ENCODE measurements at regions not wholly inside any gene's neighbourhood (a gene's known extent, or its start where the extent isn't known, plus 50 kb on each side); places are given as distances from the start of the nearest gene placed in this dataset.
A peak's percentile ranks its signal among the peaks of the same experiment; 100 is the strongest.

DNA sequence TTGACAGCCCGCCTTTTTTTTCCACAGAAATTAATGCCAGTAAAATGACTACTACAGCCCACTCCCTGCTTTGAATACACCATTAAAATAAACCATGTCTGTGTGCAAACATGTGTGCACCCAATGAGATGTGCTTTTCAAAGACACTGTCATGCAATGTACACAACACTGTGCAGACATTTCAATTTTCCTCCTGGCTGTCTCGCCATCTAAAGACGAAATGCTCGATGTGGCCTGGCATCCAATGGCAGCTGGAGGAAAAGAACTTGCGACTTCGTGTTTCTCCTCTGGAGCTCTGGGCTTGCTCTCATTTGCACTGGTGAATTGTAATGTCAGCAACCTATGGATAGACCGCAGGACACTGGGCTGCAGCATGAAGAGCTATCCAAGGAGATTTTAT, 147.0 kb upstream of the NAV2 start:
- DNase-seq (ENCODE audit: insufficient read length, low spot score): no peak
- no peak for FAIRE-seq

DNA sequence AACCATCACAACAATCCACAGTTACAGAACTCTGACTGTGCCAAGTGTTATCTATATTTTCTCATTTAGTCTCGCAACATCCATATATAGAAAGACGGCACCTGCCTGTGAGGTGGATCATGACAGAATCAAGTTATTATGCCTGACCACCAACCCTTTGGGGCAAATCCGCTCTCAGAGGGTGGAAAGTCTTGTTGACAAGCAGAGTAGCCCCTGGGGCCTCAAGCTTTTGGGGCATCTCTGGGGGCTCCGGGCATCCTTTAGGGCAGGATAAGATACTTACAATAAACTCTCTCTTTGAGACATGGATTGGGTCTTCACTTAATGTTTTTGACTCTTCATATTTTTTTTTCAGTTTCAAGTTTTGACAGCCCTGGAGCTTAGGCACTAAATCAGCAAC, 150.5 kb upstream of the NAV2 start:
- FAIRE-seq (no peak), DNase-seq (ENCODE audit: insufficient read length, low spot score) (no peak)

DNA sequence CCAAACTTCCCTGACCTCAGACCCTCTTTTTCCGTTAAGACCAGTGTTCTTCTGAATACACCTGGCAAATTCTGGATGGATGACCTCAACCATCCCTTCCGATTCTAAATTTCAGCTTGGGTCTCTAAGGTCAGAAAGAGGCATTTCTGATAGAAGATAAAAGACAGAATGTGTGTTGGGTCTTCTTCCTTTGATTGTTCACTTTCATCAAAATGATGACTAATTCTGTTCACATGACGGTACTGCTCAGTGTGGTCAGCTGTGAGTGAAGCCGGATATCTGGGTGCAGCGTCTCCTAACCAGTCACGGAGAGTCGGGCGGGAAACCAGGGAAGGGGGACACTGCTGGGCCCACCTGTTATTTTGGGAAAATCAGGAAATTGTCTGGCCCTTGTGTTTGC, 151.6 kb upstream of the NAV2 start:
- FAIRE-seq: no peak
- DNase-seq (ENCODE audit: insufficient read length, low spot score): no peak

DNA sequence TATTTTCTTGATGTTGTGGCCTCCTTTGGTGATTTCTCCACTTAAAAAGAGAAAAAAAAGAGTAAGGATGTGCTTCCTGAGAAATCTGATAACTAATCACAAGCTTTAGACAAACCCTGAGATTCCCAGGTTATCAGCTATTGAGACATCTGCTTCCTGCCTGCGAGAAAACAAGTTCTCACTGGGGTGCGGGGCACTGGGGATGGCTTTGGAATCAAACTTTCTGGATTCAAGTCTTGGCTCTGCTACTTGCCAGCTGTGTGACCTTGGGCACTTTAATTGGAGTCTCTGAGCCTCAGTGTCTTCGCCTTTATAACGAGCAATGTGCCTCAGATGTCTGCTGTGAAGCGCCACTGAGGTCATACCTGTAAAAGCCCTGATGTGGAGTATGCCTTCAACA, 152.5 kb upstream of the NAV2 start:
- FAIRE-seq (no peak), DNase-seq (ENCODE audit: insufficient read length, low spot score) (no peak)

DNA sequence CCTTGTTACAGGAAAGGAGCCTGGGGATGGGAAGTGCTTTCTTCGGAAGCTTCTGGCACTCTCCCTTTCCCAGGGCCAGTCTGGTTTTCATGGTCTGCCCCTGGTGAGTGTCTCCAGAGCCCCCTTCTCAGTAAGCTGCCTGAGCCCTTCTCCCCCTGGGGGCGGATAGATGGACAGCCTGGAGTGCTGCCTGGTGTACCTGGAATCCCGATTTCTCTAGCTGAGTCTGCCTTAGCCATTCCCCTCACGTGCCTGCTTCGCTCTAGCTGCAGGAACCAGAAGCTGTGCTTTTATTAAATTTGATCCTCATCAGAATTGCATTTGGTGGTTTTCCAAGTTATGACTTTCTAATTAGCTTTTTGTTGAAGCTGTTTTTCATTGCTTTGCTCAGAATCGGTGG, 152.9 kb upstream of the NAV2 start:
- FAIRE-seq (no peak), DNase-seq (ENCODE audit: insufficient read length, low spot score) (no peak)

DNA sequence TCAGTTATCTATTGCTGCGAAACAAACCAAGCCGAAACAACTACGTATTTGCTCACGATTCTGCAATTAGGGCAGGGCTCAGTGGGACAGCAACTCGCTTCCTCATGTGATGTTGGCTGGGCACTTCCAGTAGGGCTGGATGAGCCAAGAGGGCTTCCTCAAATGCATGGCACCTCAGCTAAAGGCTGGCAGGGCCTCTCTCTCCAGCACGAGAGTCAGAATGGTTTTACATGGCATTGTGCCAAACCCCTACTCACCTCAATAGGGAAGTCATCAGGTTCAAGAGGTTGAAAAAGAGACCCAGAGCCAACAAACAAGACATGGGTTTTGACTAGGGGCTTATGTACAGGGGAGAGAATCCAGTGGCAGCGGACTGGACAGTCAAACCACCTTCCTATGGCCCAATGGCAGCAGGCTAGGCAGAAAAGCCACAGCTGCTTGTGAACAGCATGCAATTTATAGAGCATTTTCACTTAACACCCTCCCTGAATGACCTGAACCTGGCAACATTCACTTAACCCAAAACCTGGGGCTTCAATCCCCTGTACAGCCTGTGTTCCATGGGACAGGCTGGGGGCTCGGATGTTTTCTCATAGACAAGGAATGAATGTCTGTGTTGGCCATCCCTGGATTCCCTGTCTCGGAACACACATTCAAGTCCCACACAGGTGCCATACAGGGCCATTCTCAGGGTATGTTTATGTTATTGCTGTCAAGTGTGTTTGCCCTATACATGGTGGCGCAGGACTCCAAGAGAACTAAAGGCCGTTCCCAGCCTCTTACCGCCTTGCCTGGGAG, 154.2 kb upstream of the NAV2 start:
- DNase-seq (ENCODE audit: insufficient read length, low spot score) (no peak), FAIRE-seq (no peak)

DNA sequence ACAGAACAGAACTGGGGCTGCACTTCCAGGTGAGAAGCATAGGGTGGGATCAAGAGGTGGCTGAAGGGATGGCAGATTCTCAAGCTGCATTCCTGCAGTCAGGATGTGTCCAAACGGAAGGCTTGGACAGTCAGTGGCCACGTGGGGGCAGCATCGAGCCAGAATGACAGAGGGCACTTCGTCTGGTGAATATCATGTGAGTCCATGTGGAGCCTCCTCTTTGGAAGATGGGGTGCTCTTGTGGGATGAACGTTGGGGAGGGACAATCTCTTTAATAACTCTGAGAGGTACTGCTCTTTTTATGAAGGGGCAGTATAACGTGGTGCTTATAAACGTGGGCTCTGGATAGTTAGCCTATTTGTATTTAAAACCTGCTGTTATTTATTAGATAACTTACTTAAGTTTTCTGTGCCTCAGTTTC, 154.9 kb upstream of the NAV2 start:
- DNase-seq (ENCODE audit: insufficient read length, low spot score): peak; percentile 42
- peak; percentile 39 for FAIRE-seq

DNA sequence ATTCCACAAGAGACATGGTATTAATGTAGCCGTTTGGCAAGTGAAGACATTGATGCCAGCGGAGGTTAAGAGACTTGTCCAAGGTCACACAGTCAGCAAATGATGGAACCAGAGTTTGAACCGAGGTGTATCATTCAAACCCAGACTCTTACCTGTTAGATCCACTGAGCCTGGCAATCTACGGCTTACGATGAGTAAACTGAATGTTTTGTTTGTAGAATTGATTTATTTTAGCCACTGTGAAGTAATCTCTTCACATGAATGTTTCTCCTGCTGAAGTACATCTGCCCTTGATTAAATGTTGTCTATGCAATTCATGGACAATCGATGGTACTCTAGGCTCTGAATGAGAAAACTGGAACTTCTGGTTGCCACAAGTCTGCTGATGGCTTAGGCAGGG, 155.5 kb upstream of the NAV2 start:
- DNase-seq (ENCODE audit: insufficient read length, low spot score) (no peak), FAIRE-seq (no peak)

DNA sequence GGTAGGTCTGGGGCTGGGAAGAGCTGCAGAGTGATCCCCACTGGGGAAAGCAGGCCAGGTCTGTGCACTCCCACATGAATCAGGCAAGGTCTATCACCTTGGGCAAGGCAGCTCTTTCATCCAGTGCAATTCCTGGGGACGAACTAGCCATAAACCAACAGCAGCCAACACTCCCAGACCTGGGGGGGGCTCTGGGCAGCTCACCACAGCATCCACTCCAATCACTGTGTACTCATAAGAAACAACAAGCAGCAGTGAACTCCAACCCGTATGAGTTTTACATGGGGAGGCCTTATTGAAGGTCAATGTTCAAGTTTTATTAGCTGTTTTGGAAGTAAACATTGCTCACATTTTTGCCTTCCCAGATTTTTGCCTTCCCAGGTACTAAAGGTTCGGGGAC, 157.4 kb upstream of the NAV2 start:
- no peak for DNase-seq (ENCODE audit: insufficient read length, low spot score)
- FAIRE-seq: no peak

DNA sequence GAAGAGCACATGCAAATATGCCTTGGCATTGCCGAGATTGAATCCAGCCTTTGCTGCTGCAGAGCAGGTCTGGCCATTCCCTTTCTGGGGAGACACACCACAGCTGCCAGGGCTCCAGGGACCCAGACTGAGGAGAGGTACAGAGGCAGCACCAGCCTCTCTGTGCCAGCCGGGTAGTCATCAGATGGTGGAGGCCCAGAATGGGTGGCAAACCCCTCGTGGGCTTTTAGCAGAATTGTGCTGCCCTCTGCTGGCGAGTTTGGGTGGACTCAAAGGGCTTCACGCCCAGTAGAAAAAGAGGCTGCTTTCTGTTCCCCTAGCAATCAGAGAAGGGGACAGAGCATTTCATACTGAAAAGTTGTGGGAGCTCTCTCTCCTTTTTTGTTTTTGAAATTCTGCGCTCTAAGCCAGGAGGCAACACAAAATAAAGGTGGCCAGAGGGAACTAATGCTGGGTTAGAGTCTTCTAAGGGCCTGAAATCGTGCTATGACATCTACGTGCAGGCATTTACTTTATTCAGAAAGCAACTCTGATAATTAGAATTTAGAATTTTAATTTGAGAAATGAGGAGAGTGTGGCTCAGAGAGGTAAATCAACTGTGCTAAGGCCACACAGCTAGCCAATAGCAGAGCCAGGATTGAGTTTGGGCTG, 158.8 kb upstream of the NAV2 start:
- FAIRE-seq: peak; percentile 83
- DNase-seq (ENCODE audit: insufficient read length, low spot score): peak; percentile 50

DNA sequence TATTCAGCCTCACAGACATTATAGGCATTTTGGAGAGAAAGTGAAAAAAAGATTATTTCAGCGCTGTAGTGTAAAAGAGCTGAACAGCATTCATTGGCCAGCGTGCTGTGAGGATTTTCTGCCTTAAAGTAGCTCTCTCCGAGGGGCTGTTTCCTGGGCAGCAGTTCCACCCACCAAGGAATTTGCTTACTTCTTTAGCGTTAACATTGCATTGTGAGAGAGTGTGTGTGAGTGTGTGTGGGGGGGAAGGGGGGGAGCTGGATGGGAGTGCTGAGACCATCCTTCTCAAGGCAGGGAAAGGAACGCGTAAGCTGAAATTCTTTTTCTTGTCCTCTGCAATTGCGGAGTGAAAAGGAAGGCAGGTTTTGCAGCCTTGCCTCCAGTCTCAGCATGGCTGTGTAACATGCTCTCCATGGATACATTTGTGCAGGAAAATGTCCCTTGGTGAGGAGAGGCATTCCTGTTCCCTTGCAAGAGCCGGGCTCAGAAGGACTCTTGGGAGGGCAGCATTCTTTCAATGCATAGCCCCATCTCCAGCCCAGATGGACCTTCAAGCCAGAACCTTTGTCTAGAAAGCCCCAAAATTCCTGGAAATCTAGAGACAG, 159.9 kb upstream of the NAV2 start:
- FAIRE-seq (no peak), DNase-seq (ENCODE audit: insufficient read length, low spot score) (no peak)

DNA sequence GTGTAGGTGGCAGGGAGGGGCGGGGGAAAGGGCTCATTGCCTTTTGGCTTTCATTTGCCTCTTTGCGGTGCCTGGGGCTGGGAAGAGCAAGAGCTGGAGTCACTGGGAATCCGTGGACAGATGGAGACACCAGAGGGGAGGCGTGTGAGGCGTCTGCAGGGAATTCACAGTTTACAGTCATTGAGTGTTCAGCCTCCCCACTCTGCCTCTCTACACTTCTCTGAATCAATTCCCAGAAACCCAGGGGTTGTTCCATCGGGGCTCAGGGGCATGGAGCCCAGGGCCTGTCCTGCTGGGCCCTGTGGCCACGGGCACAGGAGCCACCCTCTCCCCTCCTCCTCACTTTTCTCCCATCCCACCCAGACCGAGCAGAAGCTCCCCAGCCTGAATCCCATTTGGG, 160.5 kb upstream of the NAV2 start:
- DNase-seq (ENCODE audit: insufficient read length, low spot score) (no peak), FAIRE-seq (no peak)

DNA sequence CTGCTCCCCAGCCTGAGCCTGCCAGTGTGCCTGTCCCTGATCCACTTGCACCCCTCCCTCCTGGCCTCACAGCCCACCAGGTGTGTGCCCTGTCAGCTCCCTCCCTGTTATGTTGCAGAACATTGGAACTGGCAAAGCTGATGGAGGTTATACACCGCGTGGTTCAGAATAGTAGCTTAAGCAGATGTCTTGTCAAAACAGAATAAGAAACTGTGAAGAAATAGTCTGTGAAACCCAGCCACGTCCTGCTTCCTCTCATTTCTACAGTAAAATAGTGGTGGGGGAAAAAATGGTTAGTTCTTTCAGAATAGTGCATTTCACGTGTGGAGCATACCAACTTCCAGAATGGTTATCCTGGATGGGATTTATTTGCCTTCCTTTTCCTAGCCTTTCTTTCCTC, 161.2 kb upstream of the NAV2 start:
- DNase-seq (ENCODE audit: insufficient read length, low spot score): no peak

DNA sequence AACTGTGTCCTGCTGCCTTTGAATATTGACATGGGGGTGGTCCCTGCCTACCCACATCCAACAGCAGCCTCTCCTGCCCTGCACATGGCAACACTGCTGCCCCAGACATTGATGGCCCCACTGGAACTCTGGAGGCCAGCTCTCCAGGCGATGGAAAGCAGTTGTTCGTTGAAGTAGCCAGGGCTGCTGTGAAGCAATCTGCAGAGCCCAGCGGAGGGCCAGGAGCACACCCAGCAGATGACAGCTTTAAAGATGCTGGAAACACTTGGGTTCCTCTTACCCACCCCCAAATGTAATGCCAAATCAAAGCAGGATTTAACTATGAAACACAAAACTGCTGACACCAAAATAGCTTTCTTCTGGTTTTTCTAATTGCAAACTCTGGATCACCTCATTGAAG, 165.6 kb upstream of the NAV2 start:
- DNase-seq (ENCODE audit: insufficient read length, low spot score): no peak
- no peak for FAIRE-seq

More for the DNA sequence above, 161.2 kb upstream of the NAV2 start:
- no peak for FAIRE-seq

DNA sequence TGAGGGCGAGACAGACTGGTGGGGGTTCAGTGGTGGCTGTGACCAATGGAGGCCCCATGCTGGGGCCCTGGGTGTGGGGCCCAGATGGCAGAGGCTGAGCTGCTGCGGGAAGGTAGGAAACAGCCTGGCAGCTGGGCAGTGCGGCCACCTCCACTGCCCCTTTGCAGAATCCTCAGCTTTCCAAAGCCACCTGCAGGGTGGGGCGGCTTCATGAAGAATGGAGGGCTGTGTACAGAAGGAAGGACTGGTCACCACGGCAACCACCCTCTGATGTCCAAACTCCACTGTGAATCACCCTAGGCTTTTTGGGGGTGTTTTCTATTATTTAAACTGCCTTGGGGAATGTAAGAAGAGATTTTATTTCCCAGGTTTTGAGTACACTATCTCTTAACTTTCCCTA, 166.3 kb upstream of the NAV2 start:
- no peak for DNase-seq (ENCODE audit: insufficient read length, low spot score)
- FAIRE-seq: no peak

DNA sequence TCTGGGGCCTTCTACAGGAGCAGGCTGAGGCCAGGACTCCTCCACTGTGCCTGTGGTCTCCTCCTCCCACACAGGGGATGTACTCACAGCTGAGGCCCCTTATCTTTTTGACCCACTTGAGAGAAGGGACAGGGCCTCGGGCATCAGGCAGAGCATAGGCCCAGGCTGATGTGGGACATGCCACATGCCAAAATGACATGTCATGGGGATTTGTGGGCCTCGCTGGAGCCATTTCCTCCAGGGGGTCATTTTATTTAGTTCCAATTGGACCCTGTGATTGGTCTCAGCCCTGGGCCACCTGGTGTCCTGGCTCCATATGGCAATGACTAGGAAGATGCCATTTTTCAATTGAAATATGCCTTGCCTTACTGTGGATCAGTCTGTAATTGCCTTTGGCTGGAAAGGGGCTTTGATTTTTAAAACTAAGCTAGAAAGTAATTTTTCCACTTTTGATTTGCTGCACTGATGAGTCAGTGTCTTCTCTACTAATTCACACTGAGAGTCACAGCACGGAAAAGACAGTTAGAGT, 171.1 kb upstream of the NAV2 start:
- DNase-seq (ENCODE audit: insufficient read length, low spot score) (no peak), FAIRE-seq (no peak)

DNA sequence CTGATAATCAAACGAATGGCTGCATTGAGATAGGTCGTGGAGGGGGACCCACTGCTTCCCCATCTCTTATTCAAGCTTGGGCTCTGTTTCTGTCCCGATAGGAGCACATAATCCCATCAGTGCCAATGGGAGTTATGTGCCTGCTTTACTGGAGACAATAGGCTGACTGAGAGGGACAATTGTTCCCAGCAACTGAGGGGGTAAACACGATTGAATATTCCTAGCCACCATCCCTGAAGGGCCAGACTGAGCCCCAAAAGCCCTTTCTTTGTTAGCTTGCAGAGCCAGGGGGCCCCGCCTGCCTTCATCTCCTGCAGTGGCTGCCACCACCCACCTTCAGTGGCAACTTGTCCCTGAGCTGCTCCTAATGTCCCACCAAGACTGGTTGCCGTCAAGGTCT, 172.8 kb upstream of the NAV2 start:
- FAIRE-seq (no peak), DNase-seq (ENCODE audit: insufficient read length, low spot score) (no peak)

DNA sequence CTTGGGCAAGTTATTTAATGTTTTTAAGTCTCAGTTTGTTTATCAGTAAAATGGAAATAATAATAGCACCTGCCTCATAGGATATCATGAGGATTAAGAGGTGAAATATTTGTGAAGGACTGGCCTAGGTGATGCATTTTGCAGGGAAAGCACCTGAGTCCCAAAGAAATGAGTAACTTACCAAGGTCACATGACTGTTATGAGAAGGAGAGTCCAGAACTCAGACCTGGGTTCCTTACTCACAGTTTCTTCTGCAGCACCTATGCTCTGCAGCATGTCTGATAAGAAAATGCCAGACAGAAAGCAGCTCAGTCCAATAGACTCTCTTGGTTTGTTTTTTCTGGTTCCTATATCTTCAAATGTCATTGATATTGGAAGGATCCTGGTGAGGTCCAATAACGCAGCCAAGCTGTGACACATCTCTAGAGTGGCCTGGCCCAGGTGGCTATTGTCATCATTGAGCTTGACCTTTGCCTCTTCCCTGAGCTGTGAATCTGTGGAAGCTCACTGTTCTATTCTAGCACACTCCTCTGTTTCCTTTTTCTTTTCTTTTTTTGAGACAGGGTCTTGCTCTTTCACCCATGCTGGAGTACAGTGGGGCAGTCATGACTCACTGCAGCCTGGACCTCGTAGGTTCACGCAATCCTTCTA, 174.7 kb upstream of the NAV2 start:
- FAIRE-seq (no peak), DNase-seq (ENCODE audit: insufficient read length, low spot score) (no peak)

DNA sequence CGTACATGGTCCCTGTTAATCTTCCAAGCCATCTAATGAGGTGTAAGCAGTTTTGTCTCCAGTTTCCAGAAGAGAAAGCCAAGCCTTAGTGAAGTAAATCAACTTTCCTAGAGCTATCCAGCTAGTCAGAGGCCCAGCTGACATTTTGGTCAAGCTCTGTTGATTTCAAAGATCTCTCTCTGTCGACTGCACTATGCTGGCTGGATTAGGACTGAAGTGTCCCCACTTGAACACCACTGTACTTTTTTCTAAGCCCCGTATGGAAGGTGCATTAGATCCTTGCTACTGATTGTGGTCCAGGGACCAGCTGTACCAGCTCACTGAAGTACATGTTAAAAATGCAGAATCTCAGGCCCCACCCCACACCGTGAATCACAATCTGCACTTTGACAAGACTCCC, 176.5 kb upstream of the NAV2 start:
- DNase-seq (ENCODE audit: insufficient read length, low spot score) (no peak), FAIRE-seq (no peak)

DNA sequence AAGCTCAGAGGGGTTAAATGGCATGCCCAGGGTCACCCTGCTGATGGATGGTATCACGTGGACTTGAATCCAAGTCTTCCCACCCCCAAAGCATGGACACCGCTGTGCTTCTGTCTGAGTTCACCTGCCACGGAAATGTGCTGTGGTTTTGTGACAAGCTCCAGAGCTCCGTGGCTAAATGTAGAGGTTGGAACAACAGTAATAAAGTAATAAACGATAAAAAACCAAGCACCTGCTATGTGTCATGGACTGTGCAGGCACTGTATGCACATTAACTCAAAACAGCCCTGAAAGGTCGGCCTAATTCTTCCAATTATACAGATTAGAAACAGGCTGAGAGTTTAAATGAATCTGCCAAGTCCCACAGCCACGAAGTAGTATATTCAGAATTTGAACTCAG, 182.1 kb upstream of the NAV2 start:
- no peak for DNase-seq (ENCODE audit: insufficient read length, low spot score)
- no peak for FAIRE-seq

DNA sequence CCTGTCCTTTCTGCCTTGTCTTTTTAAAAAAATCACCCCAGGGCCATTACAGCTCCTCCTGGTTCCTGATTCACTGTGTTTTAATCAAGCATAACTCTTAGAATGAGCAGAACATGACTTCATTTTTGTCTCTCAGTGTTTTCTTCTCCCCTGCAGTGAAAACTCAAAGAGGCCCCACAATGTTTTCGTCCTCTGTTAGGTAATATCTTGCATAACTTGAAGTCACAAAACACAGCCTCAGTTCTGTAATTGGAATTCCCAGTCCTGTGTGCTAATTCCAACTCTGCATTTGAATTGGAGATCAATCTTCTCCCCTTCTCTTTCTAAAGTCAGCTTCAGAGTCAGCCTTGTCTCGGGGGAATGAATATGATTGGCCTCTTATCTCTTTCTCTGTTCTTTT, 186.5 kb upstream of the NAV2 start:
- FAIRE-seq: no peak
- DNase-seq (ENCODE audit: insufficient read length, low spot score): no peak

Data from GM19239 (cell line).